ENCODE measurements at regions not wholly inside any gene's neighbourhood (a gene's known extent, or its start where the extent isn't known, plus 50 kb on each side); places are given as distances from the start of the nearest gene placed in this dataset.
"Not testable (repeated sequence)": the region's sequence is repeated elsewhere in the genome, so short reads cannot be mapped to it uniquely, and the experiment has no call there.

DNA sequence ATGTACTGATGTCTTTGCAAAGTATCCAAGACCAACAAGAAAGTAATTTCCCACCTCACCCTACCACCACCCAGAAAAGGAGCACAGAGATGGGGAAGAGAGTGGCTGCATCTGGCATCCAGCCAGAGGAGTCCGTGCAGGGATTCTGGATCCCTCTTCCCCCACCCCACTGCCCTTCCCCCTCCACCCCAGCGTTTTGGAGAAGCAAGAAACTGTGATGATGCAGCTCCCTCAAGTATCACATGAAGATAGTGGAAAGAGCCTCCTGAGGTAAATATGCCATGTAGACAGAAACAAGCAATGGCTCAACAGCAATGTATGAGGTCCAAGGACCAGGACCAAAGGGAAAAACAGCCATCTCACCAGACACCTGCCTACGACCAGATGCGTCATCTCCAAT, 153.8 kb downstream of the DEPDC1B start:
- Mint-ChIP-seq H3K27me3 (peaks cover 2% of the 10 kb centered on the region), H3K27ac (no peak overlapping the region)

GRCh38 chr5:60545551-60545950, 154.4 kb downstream of the DEPDC1B start:
- Mint-ChIP-seq H3K27me3 (peaks cover 4% of the 10 kb centered on the region), H3K4me3 (no peak overlapping the region), H3K36me3 (peaks cover 3% of the 10 kb centered on the region), H3K27ac (no peak overlapping the region), H3K4me1 (peaks cover 16 to 23% (median 21%) of the 10 kb centered on the region in 3 donors), H3K9me3 (peaks cover 0 to 1% (median 1%) of the 10 kb centered on the region in 3 donors)

More for the DNA sequence above, 153.8 kb downstream of the DEPDC1B start:
- peaks cover 0 to 1% (median 1%) of the 10 kb centered on the region in 3 donors for H3K9me3 Mint-ChIP-seq
- no peak overlapping the region for H3K4me3 Mint-ChIP-seq
- peaks cover 3% of the 10 kb centered on the region for H3K36me3 Mint-ChIP-seq
- H3K4me1 Mint-ChIP-seq, result peaks cover 10 to 16% (median 15%) of the 10 kb centered on the region in 3 donors

- H3K4me1 Mint-ChIP-seq, result peaks cover 30 to 37% (median 35%) of the 10 kb centered on the region in 3 donors
- no peak overlapping the region for H3K4me3 Mint-ChIP-seq
- H3K27ac Mint-ChIP-seq, result no peak overlapping the region
These were observed 155.8 kb downstream of the DEPDC1B start for GRCh38 chr5:60544142-60544541.

DNA sequence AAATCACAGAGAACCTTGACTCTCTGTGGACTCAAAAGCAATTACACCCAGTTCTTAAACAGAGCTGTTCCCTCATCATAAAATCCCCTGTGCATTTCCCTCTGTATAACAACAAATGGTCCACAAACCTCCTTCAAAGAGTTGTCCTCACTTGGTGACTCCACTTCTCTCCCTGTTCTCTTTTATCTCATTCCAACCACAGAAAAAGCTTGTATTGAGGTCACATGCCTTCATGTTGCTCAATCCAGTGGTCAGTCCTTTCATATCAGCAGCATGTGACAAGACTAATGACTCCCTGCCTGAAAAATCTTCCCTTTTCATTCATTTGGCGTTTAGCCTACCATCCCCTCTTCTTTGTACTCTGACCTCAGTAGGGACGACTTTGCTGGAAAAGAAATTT, 158.0 kb downstream of the DEPDC1B start:
- Mint-ChIP-seq H3K27me3 (peaks cover 1% of the 10 kb centered on the region), H3K4me1 (peaks cover 40 to 50% (median 46%) of the 10 kb centered on the region in 3 donors), H3K36me3 (peaks cover 4% of the 10 kb centered on the region), H3K9me3 (peaks cover 0 to 1% (median 1%) of the 10 kb centered on the region in 3 donors), H3K27ac (peak overlapping the region; percentile 55 to 86 (median 83)), H3K4me3 (peak overlapping the region in 3 of 4 donors; percentile 34 to 78 (median 51))

More at GRCh38 chr5:60544142-60544541, 155.8 kb downstream of the DEPDC1B start:
- Mint-ChIP-seq H3K27me3 (peaks cover 4% of the 10 kb centered on the region), H3K9me3 (peaks cover 0 to 1% (median 1%) of the 10 kb centered on the region in 3 donors), H3K36me3 (peaks cover 3% of the 10 kb centered on the region)

DNA sequence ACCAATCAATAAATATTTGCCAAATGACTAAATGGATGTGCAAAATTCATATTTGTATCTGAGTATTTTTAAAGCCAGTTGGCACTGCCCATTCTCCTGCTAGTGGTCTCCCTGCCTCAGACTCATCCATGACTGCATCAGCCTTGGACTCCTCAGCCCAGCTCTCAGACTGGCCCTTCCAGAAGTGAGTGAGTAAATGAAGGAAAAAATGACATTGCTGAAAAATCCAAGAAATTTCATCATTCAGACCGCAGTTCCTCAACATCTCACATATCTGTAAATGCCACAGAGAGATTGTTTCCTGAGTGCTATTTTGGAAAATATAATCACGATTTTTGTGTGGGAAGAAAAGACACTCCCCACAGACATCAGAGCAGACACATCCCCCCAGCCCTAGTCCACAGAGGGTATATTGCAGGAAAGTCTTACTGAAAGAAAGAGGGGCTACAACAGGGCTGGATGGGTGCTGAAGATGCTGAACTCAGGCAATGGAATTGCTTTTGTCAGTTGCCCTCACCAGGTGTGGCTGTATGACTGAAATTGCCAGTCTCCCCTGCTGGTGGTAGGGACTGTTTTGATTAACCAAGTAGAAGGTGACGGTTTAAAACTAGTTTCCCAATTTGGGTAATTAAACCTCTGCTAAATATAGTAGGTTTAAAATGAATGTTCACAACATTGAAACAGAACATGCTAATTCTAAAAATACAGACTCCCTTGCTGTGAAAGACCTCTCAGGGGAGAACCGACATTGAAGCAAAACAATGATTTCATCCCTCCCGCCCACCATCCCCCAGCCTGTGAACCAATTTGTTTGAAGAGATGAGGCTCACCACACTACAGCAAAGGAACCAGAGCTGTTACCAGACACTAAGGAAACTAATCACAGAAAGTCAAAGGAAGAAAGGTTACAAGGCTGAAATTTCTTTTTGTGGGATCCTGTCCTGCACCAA, 158.8 kb downstream of the DEPDC1B start:
- H3K27ac Mint-ChIP-seq, result peak overlapping the region; percentile 55 to 86 (median 83)
- peaks cover 4% of the 10 kb centered on the region for H3K36me3 Mint-ChIP-seq
- H3K4me1 Mint-ChIP-seq, result peaks cover 44 to 52% (median 49%) of the 10 kb centered on the region in 3 donors
- peak overlapping the region in 3 of 4 donors; percentile 34 to 78 (median 73) for H3K4me3 Mint-ChIP-seq
- H3K9me3 Mint-ChIP-seq, result peaks cover 0 to 1% (median 1%) of the 10 kb centered on the region in 3 donors
- peaks cover 1% of the 10 kb centered on the region for H3K27me3 Mint-ChIP-seq

GRCh38 chr5:60538955-60539866, 160.8 kb downstream of the DEPDC1B start:
- H3K9me3 Mint-ChIP-seq, result peaks cover 0 to 1% (median 0%) of the 10 kb centered on the region in 3 donors
- H3K27ac Mint-ChIP-seq, result peak overlapping the region; percentile 86 to 96 (median 96)
- H3K4me1 Mint-ChIP-seq, result peaks cover 57 to 63% (median 58%) of the 10 kb centered on the region in 3 donors
- H3K4me3 Mint-ChIP-seq, result peak overlapping the region; percentile 44 to 69 (median 57)
- peaks cover 4% of the 10 kb centered on the region for H3K36me3 Mint-ChIP-seq
- H3K27me3 Mint-ChIP-seq, result peaks cover 1% of the 10 kb centered on the region

GRCh38 chr5:60538426-60538825, 161.5 kb downstream of the DEPDC1B start:
- Mint-ChIP-seq H3K4me1 (peaks cover 58 to 66% (median 62%) of the 10 kb centered on the region in 3 donors), H3K27ac (peak overlapping the region; percentile 86 to 96 (median 96)), H3K27me3 (peaks cover 1% of the 10 kb centered on the region), H3K9me3 (peaks cover 0 to 1% (median 0%) of the 10 kb centered on the region in 3 donors), H3K4me3 (peak overlapping the region in 3 of 4 donors; percentile 40 to 63 (median 44)), H3K36me3 (peaks cover 4% of the 10 kb centered on the region)

DNA sequence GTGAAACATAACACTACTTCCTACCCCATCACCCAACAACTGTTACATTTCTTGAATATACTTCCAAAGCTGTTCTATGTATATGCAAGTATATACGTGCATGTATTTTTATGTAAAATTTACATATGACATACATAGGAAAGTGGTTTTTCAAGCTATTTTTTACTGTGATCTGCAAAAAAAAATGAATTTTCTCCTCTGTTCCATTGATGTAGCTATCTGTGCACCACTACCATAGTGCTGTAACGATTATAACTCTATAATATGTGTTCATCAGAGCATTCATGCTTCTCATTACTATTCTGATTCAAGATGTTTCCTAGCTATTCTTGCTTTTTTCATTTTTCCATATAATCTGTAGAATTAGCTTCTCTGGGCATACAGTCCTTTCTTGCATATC, 164.0 kb downstream of the DEPDC1B start:
- Mint-ChIP-seq H3K9me3 (peaks cover 0 to 1% (median 0%) of the 10 kb centered on the region in 3 donors), H3K4me1 (peaks cover 42 to 50% (median 49%) of the 10 kb centered on the region in 3 donors), H3K27me3 (peaks cover 2% of the 10 kb centered on the region), H3K4me3 (no peak overlapping the region), H3K36me3 (peaks cover 2% of the 10 kb centered on the region), H3K27ac (peak overlapping the region in 1 of 3 donors; percentile 21)

GRCh38 chr5:60535198-60535597, 164.8 kb downstream of the DEPDC1B start:
- peak overlapping the region in 2 of 3 donors; percentile 8 to 21 for H3K27ac Mint-ChIP-seq

GRCh38 chr5:60533789-60534188, 166.2 kb downstream of the DEPDC1B start:
- peaks cover 20 to 30% (median 28%) of the 10 kb centered on the region in 3 donors for H3K4me1 Mint-ChIP-seq

More at GRCh38 chr5:60535198-60535597, 164.8 kb downstream of the DEPDC1B start:
- Mint-ChIP-seq H3K9me3 (peaks cover 0 to 1% (median 0%) of the 10 kb centered on the region in 3 donors), H3K4me1 (peaks cover 34 to 42% (median 41%) of the 10 kb centered on the region in 3 donors), H3K27me3 (peaks cover 2% of the 10 kb centered on the region), H3K4me3 (peak overlapping the region in 2 of 4 donors; percentile 5 to 50), H3K36me3 (peaks cover 2% of the 10 kb centered on the region)

DNA sequence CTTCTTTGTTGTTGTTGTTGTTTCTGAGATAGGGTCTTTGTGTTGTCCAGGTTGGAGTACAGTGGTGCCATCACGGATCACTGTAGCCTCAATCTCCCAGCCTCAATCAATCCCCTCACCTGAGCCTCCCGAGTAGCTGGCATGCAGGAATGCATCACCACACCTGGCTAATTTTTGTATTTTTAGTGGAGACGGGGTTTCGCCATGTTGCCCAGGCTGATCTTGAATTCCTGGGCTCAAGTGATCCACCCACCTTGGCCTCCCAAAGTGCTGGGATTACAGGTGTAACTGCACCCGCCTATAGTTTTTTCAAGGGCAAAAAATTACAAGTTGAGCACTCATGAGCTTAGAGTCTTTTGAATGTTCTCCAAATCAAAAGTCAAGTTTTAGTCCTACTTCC, 167.2 kb downstream of the DEPDC1B start:
- not testable (repeated sequence) for H3K27me3 Mint-ChIP-seq, H3K36me3 Mint-ChIP-seq, H3K27ac Mint-ChIP-seq, H3K9me3 Mint-ChIP-seq, H3K4me3 Mint-ChIP-seq
- peaks cover 11 to 22% (median 21%) of the 10 kb centered on the region in 3 donors for H3K4me1 Mint-ChIP-seq

More at GRCh38 chr5:60533789-60534188, 166.2 kb downstream of the DEPDC1B start:
- H3K4me3 Mint-ChIP-seq, result peak overlapping the region in 1 of 4 donors; percentile 39
- H3K36me3 Mint-ChIP-seq, result peaks cover 2% of the 10 kb centered on the region
- H3K9me3 Mint-ChIP-seq, result peaks cover 0 to 1% (median 0%) of the 10 kb centered on the region in 3 donors
- peaks cover 2% of the 10 kb centered on the region for H3K27me3 Mint-ChIP-seq
- no peak overlapping the region for H3K27ac Mint-ChIP-seq

- H3K4me3 Mint-ChIP-seq, H3K36me3 Mint-ChIP-seq, H3K27ac Mint-ChIP-seq, H3K27me3 Mint-ChIP-seq, H3K9me3 Mint-ChIP-seq: not testable (repeated sequence)
- peaks cover 2 to 11% (median 9%) of the 10 kb centered on the region in 3 donors for H3K4me1 Mint-ChIP-seq
These were observed 169.7 kb downstream of the DEPDC1B start for GRCh38 chr5:60530144-60530848.

GRCh38 chr5:60529001-60529400, 171.0 kb downstream of the DEPDC1B start:
- Mint-ChIP-seq H3K27ac (no peak overlapping the region), H3K9me3 (peaks cover 0 to 1% (median 0%) of the 10 kb centered on the region in 3 donors), H3K4me1 (peaks cover 3 to 10% (median 3%) of the 10 kb centered on the region in 3 donors), H3K27me3 (peaks cover 2% of the 10 kb centered on the region), H3K36me3 (no peaks in the 10 kb centered on the region), H3K4me3 (no peak overlapping the region)

GRCh38 chr5:60527072-60527471, 172.9 kb downstream of the DEPDC1B start:
- peaks cover under 1% of the 10 kb centered on the region for H3K27me3 Mint-ChIP-seq
- no peak overlapping the region for H3K4me3 Mint-ChIP-seq
- H3K4me1 Mint-ChIP-seq, result peaks cover 0 to 7% (median 3%) of the 10 kb centered on the region in 3 donors
- H3K9me3 Mint-ChIP-seq, result peaks cover 0 to 1% (median 0%) of the 10 kb centered on the region in 3 donors
- no peak overlapping the region for H3K27ac Mint-ChIP-seq
- no peaks in the 10 kb centered on the region for H3K36me3 Mint-ChIP-seq

Measured in IgD-negative memory B cell (primary cell).